ENCODE measurements at regions not wholly inside any gene's neighbourhood (a gene's known extent, or its start where the extent isn't known, plus 50 kb on each side); places are given as distances from the start of the nearest gene placed in this dataset.

DNA sequence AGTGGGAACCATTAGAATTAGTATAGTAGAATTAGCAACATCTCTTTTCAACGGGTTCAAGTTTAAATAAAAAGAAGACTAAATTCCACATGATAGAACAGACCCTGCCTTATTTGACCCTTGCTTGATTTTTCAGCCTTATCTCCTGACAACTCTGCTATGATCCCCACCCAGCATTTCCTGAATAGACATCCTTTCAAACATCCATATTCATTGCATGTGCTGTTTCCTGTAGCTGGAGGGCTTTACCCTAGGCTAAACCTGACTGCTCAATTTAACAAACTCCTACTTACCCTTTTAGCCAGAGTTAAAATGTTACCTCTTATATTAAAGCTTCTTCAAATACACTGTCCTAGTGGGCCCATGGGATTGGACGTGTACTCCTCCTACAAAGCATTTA is 594.8 kb upstream of the ARID1B start:
- Histone ChIP-seq H3K4me1 (ENCODE audit: control insufficient read depth, insufficient read depth, low read depth, low read length) (no peaks in the 10 kb centered on the region), H3K4ac (ENCODE audit: low read depth in 1 of 2, low read length in 2 of 2) (no peak overlapping the region), H3K27me3 (ENCODE audit: control insufficient read depth in 1 of 2, insufficient read depth in 1 of 2, low read length in 2 of 2) (no peaks in the 10 kb centered on the region), H3K36me3 (ENCODE audit: control insufficient read depth in 1 of 2, insufficient read depth in 2 of 2, low read depth in 1 of 2, low read length in 2 of 2) (no peaks in the 10 kb centered on the region), H3K9ac (ENCODE audit: low read length) (no peak overlapping the region), H3K4me3 (ENCODE audit: insufficient read depth in 1 of 2, low read depth in 1 of 2, low read length in 2 of 2) (no peak overlapping the region), H3K18ac (ENCODE audit: low read depth in 1 of 2, low read length in 2 of 2) (no peak overlapping the region), H3K14ac (ENCODE audit: low read length in 2 of 2) (no peak overlapping the region), H3K23ac (ENCODE audit: low read length in 2 of 2) (no peak overlapping the region), H4K8ac (ENCODE audit: low read length) (no peak overlapping the region), H2AK5ac (ENCODE audit: low read length, severe bottlenecking) (no peak overlapping the region), H4K91ac (ENCODE audit: low read length) (no peak overlapping the region), H2BK15ac (ENCODE audit: low read depth, poor library complexity, severe bottlenecking) (no peak overlapping the region), H2BK12ac (ENCODE audit: low read length in 2 of 2) (no peak overlapping the region), H3K4me2 (ENCODE audit: low read length, poor library complexity, severe bottlenecking) (no peak overlapping the region), H3K9me3 (ENCODE audit: control insufficient read depth, low read length) (peaks cover 15% of the 10 kb centered on the region), H3K79me1 (replicated peaks; ENCODE audit: low read length, poor library complexity, severe bottlenecking) (no peaks in the 10 kb centered on the region), H2BK5ac (ENCODE audit: low read depth, low read length, poor library complexity, severe bottlenecking) (no peak overlapping the region), H2BK120ac (ENCODE audit: low read depth, low read length) (no peak overlapping the region), H2AFZ (ENCODE audit: low read depth, low read length) (no peak overlapping the region), H3K27ac (ENCODE audit: low read length, poor library complexity, severe bottlenecking) (no peak overlapping the region)
- 81% methylated on average over 2 of the region's 2 CpGs for WGBS
- no peak for DNase-seq

DNA sequence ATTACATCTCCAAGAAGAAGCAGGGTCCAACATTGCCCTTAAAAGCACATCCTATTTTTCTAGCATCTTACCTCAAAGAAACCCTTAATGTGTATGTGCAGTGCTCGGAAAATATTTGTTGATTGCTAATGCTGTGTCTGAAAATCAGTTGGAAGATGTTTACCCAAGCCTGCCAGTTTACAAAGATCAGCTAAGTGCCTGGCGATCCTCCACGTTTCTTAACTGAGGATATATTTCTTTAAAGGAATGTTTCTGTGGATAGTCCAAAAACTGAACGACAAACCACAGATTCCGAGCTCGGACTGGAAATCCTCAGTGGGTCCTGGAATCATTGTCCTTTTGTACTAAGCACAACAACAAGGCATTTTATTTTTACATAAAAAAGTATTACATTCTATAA is 595.7 kb upstream of the ARID1B start:
- Histone ChIP-seq H3K27me3 (ENCODE audit: control insufficient read depth in 1 of 2, insufficient read depth in 1 of 2, low read length in 2 of 2) (no peaks in the 10 kb centered on the region), H2BK15ac (ENCODE audit: low read depth, poor library complexity, severe bottlenecking) (no peak overlapping the region)

DNA sequence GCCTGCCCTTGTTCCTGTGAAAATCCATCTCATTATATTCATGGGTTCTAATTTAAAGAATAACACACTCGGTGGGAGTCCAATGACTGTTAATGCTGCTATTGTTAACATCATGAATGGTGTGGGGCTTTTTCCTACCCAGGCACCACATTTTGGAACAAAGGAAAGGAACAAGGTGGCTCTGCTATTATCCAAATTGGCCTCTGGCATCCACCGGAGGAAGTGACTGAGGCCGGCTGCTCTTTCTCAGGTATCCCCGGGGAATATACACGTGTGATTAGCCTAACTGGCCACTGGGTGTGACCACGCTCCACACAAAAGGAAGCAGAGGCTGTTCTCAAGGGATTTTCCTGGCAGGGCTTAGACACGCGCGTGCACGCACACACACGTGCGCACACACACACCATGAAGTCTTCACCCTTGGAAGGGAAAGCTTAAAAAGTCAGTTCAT is 601.2 kb upstream of the ARID1B start:
- Histone ChIP-seq H3K27ac (ENCODE audit: low read length, poor library complexity, severe bottlenecking) (no peak overlapping the region), H2BK5ac (ENCODE audit: low read depth, low read length, poor library complexity, severe bottlenecking) (no peak overlapping the region)

More for the DNA sequence above, 595.7 kb upstream of the ARID1B start:
- Histone ChIP-seq H3K4me2 (ENCODE audit: low read length, poor library complexity, severe bottlenecking) (no peak overlapping the region), H2AFZ (ENCODE audit: low read depth, low read length) (no peak overlapping the region), H3K36me3 (ENCODE audit: control insufficient read depth in 1 of 2, insufficient read depth in 2 of 2, low read depth in 1 of 2, low read length in 2 of 2) (no peaks in the 10 kb centered on the region), H3K79me1 (replicated peaks; ENCODE audit: low read length, poor library complexity, severe bottlenecking) (no peaks in the 10 kb centered on the region), H3K18ac (ENCODE audit: low read depth in 1 of 2, low read length in 2 of 2) (no peak overlapping the region), H2AK5ac (ENCODE audit: low read length, severe bottlenecking) (no peak overlapping the region), H3K9me3 (ENCODE audit: control insufficient read depth, low read length) (peaks cover 11% of the 10 kb centered on the region), H3K23ac (ENCODE audit: low read length in 2 of 2) (no peak overlapping the region), H3K9ac (ENCODE audit: low read length) (no peak overlapping the region), H3K27ac (ENCODE audit: low read length, poor library complexity, severe bottlenecking) (no peak overlapping the region), H2BK5ac (ENCODE audit: low read depth, low read length, poor library complexity, severe bottlenecking) (no peak overlapping the region), H3K14ac (ENCODE audit: low read length in 2 of 2) (no peak overlapping the region), H2BK120ac (ENCODE audit: low read depth, low read length) (no peak overlapping the region), H3K4me1 (ENCODE audit: control insufficient read depth, insufficient read depth, low read depth, low read length) (no peaks in the 10 kb centered on the region), H4K91ac (ENCODE audit: low read length) (no peak overlapping the region), H4K8ac (ENCODE audit: low read length) (no peak overlapping the region), H3K4ac (ENCODE audit: low read depth in 1 of 2, low read length in 2 of 2) (no peak overlapping the region), H2BK12ac (ENCODE audit: low read length in 2 of 2) (no peak overlapping the region), H3K4me3 (ENCODE audit: insufficient read depth in 1 of 2, low read depth in 1 of 2, low read length in 2 of 2) (no peak overlapping the region)
- DNase-seq: no peak
- 88% methylated on average over 3 of the region's 6 CpGs for WGBS

DNA sequence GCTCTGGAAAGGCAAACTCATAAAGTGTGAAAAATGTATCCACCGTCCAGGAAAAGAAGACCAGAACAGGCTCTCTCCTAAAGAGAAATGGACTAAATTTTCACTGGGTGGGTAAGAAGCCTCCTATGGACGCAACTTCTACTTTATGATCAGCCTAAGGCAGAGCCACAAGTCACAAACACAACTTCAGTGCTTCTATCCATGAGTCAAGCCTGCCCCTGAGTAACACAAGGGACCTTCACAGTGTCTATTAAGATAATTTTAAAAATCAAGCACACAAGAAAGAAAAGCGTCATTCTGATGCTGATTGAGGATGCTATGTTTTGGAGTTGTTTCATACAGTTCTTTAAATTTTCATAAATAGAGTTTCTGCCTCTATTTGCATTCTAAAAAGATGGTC is 601.7 kb upstream of the ARID1B start:
- no peaks in the 10 kb centered on the region for H3K27me3 ChIP-seq (ENCODE audit: control insufficient read depth in 1 of 2, insufficient read depth in 1 of 2, low read length in 2 of 2)
- no peak overlapping the region for H2AK5ac ChIP-seq (ENCODE audit: low read length, severe bottlenecking)
- no peak overlapping the region for H3K9ac ChIP-seq (ENCODE audit: low read length)
- H3K79me1 ChIP-seq (replicated peaks; ENCODE audit: low read length, poor library complexity, severe bottlenecking): no peaks in the 10 kb centered on the region
- H2BK120ac ChIP-seq (ENCODE audit: low read depth, low read length): no peak overlapping the region
- H3K18ac ChIP-seq (ENCODE audit: low read depth in 1 of 2, low read length in 2 of 2): no peak overlapping the region
- no peak overlapping the region for H2BK15ac ChIP-seq (ENCODE audit: low read depth, poor library complexity, severe bottlenecking)
- H3K4me1 ChIP-seq (ENCODE audit: control insufficient read depth, insufficient read depth, low read depth, low read length): no peaks in the 10 kb centered on the region
- no peak overlapping the region for H4K91ac ChIP-seq (ENCODE audit: low read length)
- H2AFZ ChIP-seq (ENCODE audit: low read depth, low read length): no peak overlapping the region
- no peak overlapping the region for H3K4me3 ChIP-seq (ENCODE audit: insufficient read depth in 1 of 2, low read depth in 1 of 2, low read length in 2 of 2)
- no peak overlapping the region for H3K14ac ChIP-seq (ENCODE audit: low read length in 2 of 2)
- H3K36me3 ChIP-seq (ENCODE audit: control insufficient read depth in 1 of 2, insufficient read depth in 2 of 2, low read depth in 1 of 2, low read length in 2 of 2): no peaks in the 10 kb centered on the region
- H3K4ac ChIP-seq (ENCODE audit: low read depth in 1 of 2, low read length in 2 of 2): no peak overlapping the region
- DNase-seq: no peak
- no peak overlapping the region for H3K27ac ChIP-seq (ENCODE audit: low read length, poor library complexity, severe bottlenecking)
- no peak overlapping the region for H4K8ac ChIP-seq (ENCODE audit: low read length)
- 35% methylated on average over 2 of the region's 3 CpGs for WGBS
- H2BK12ac ChIP-seq (ENCODE audit: low read length in 2 of 2): no peak overlapping the region
- no peak overlapping the region for H3K23ac ChIP-seq (ENCODE audit: low read length in 2 of 2)
- H3K4me2 ChIP-seq (ENCODE audit: low read length, poor library complexity, severe bottlenecking): no peak overlapping the region
- H2BK5ac ChIP-seq (ENCODE audit: low read depth, low read length, poor library complexity, severe bottlenecking): no peak overlapping the region
- peaks cover 6% of the 10 kb centered on the region for H3K9me3 ChIP-seq (ENCODE audit: control insufficient read depth, low read length)

More for the DNA sequence above, 601.2 kb upstream of the ARID1B start:
- Histone ChIP-seq H4K91ac (ENCODE audit: low read length) (no peak overlapping the region), H2AFZ (ENCODE audit: low read depth, low read length) (no peak overlapping the region), H3K9me3 (ENCODE audit: control insufficient read depth, low read length) (peaks cover 11% of the 10 kb centered on the region), H3K14ac (ENCODE audit: low read length in 2 of 2) (no peak overlapping the region), H3K4me3 (ENCODE audit: insufficient read depth in 1 of 2, low read depth in 1 of 2, low read length in 2 of 2) (no peak overlapping the region), H3K18ac (ENCODE audit: low read depth in 1 of 2, low read length in 2 of 2) (no peak overlapping the region), H2BK120ac (ENCODE audit: low read depth, low read length) (no peak overlapping the region), H3K9ac (ENCODE audit: low read length) (no peak overlapping the region), H3K36me3 (ENCODE audit: control insufficient read depth in 1 of 2, insufficient read depth in 2 of 2, low read depth in 1 of 2, low read length in 2 of 2) (no peaks in the 10 kb centered on the region), H4K8ac (ENCODE audit: low read length) (no peak overlapping the region), H3K23ac (ENCODE audit: low read length in 2 of 2) (no peak overlapping the region), H2BK15ac (ENCODE audit: low read depth, poor library complexity, severe bottlenecking) (no peak overlapping the region), H2BK12ac (ENCODE audit: low read length in 2 of 2) (no peak overlapping the region), H3K4ac (ENCODE audit: low read depth in 1 of 2, low read length in 2 of 2) (no peak overlapping the region), H2AK5ac (ENCODE audit: low read length, severe bottlenecking) (no peak overlapping the region), H3K27me3 (ENCODE audit: control insufficient read depth in 1 of 2, insufficient read depth in 1 of 2, low read length in 2 of 2) (no peaks in the 10 kb centered on the region), H3K79me1 (replicated peaks; ENCODE audit: low read length, poor library complexity, severe bottlenecking) (no peaks in the 10 kb centered on the region), H3K4me2 (ENCODE audit: low read length, poor library complexity, severe bottlenecking) (no peak overlapping the region), H3K4me1 (ENCODE audit: control insufficient read depth, insufficient read depth, low read depth, low read length) (no peaks in the 10 kb centered on the region)
- WGBS: 45% methylated on average over 12 of the region's 12 CpGs
- DNase-seq: peak; percentile 3
